GM19043 (cell line): ENCODE measurements at regions not wholly inside any gene's neighbourhood (a gene's known extent, or its start where the extent isn't known, plus 50 kb on each side); places are given as distances from the start of the nearest gene placed in this dataset.
"Not testable (repeated sequence)": the region's sequence is repeated elsewhere in the genome, so short reads cannot be mapped to it uniquely, and the experiment has no call there.

Source experiments
- ATAC-seq: cut with Tn5 transposase; IDR thresholded peaks from one replicate; pipeline ENCODE4 v1.9.1; 2021; ENCODE audit warnings: low read depth; ENCODE audit not compliant: unreplicated experiment

DNA sequence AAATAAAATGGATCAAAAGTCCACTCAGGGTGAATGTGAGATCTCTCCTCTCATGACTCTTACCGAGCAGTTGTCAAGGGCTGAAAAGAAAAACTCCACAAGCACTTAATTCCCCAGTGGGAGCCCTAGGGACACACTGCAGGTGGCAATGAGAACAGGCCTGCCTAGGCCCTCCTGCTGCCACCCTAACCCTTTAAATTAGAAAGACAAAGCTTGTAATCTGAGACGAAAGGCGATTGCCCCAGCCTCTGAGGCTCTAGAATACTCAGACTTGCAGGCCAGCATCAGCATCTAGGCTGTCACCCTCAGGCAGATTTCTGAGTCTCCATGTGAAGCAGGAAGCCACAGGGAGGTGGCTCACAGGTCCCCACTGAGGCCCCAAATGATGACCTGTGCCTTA is 457.0 kb upstream of the MYT1L start:
- ATAC-seq: no peak

- ATAC-seq: no peak
Observed at GRCh38 chr2:2787301-2787907, 456.3 kb upstream of the MYT1L start.

DNA sequence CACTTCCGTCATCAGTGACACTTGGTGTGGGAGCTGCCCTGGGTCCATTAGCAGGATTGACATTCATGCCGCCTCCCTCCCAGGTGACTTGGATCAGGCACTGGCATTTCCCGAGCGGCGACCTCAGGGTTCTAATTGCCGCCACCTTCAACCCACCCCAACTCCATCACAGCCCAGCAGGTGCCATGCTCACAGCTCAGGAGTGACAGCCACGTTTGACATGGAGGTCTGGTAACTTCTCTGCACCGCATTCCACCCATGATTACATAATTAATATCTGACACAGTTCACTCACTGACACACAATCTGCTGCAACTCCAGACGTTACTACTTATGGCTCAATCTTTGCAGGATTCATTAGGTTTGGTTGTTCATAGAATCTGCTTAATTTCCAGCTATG is 450.9 kb upstream of the MYT1L start:
- no peak for ATAC-seq

GRCh38 chr2:2779727-2780126 is 448.7 kb upstream of the MYT1L start:
- no peak for ATAC-seq

GRCh38 chr2:2777876-2778275 is 446.8 kb upstream of the MYT1L start:
- no peak for ATAC-seq

- no peak for ATAC-seq
Observed at GRCh38 chr2:2777213-2777612, 446.1 kb upstream of the MYT1L start.

DNA sequence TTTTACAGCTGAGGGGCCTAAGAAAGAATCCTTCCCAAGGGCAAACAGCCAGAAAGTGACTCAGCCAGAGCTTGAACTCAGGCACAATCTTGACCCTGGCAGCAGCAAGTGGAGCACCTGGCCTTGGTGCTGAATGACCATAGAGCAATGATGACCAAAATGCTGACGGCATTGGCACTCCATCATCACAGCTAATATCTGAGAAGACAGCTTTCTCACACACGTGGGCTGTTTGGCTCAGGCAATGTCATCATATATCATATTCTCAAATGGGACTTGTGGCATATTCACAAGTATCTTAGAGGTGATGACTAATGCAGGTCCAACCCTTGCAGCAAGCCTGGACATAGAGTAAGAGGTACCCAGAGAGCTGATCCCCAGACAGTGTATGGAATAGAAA is 443.9 kb upstream of the MYT1L start:
- ATAC-seq: no peak

DNA sequence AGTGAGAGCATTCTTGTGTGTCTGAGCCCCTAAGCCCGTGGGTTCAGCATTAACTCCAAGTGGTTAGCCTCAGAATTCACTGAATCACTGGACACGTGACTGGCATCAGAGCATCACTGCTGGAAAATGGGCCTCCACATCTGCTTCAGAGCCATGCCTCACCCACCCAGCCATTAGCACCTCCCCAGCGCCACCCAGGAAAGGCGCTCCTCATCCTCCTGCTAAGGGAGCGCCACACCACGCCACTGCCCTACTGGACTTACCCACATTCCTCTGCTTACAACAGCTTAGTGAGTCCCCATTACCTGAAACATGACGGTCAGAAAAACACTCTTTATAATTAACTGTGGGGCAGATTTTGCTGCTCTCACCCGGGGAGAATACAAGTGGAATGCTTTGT is 442.6 kb upstream of the MYT1L start:
- no peak for ATAC-seq

- ATAC-seq: not testable (repeated sequence)
Observed at GRCh38 chr2:2773080-2773479, 442.0 kb upstream of the MYT1L start.

DNA sequence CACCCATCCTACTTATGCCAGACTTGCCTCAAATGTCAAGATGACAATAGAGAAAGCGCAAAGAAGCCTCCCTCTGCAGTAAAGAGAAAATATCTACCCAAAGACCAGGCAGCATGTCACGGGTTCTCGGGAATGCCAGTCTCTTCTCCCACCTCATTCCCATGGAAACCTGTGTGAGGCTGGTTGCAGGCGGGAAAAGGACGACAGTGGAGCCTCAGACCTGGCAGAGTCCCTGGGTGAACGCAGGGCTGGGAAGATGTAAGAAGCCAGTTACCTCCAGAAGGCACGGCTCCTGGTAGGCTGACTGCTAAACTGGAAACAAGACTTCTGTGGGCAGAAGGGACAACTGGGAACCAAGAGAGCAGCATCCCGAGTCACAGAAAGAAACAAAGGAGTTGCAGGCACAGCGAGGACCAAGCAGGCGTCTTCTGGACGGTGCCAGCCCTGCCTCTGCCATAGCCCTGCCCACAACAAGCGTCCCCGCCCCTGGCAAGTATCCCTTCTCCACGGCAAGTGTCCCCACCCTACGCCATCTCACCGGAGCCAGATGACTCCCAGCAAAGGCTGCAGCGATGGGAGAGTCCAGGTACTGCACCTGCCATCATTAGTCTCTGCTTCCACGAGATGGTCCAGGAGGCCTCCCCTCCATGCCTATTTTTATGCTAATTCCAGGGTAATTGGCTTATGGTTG is 440.8 kb upstream of the MYT1L start:
- ATAC-seq: no peak

GRCh38 chr2:2769481-2770431 is 438.7 kb upstream of the MYT1L start:
- ATAC-seq: no peak

GRCh38 chr2:2768476-2768875 is 437.4 kb upstream of the MYT1L start:
- no peak for ATAC-seq

GRCh38 chr2:2767837-2768236 is 436.8 kb upstream of the MYT1L start:
- no peak for ATAC-seq

GRCh38 chr2:2765839-2766495 is 434.9 kb upstream of the MYT1L start:
- ATAC-seq: no peak

- ATAC-seq: no peak
Observed at GRCh38 chr2:2765176-2765800, 434.2 kb upstream of the MYT1L start.

DNA sequence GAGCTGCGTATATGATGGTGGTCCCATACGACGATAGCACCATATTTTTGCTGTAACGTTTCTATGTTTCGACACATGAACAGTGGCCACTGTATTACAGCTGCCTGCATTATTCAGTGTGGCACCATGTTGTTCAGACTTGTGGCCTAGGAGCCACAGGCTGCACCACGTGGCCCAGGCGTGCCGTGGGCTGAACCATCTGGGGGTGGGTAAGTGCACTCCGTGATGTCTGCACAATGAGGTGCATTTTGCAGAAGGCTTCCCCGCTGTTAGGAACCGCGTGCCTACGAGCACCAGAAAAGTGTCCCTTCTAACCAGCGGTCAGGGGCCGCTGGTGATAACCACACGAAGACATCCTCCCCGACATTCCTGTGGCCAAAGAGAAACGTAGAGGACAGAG is 433.7 kb upstream of the MYT1L start:
- ATAC-seq: no peak

- no peak for ATAC-seq
Observed at GRCh38 chr2:2764001-2764355, 432.9 kb upstream of the MYT1L start.

DNA sequence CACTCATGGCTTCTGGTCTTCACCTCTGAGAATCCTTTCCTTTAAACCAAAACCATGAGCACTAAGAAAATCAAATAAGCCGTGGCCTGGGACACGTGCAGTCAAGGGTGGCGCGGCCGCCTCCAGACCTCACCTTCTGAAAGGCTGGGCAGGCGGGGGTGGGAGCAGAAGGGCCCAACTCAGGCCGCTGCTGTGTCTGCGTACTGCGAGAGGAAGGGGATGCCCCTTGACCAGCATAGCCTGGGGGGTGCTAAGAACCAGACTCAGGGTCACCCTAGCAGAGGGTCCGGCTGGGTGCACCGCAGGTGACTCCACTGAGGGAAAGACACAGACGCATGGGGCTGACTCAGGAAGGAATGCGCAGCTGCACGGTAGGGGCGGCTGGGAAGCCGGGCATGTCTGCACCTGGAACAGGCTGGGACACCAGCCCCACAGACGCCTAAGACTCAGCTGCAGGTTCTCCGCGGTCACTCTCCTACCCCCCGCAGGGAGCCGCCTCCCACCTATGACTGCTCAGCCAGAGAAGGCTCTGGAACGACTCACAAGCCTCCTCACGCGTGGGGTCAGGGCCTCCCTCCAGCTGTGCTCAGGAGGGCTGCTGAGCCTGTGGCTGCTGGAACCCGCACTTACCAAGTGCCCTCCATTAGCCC is 432.4 kb upstream of the MYT1L start:
- ATAC-seq: no peak

- no peak for ATAC-seq
Observed at GRCh38 chr2:2762913-2763312, 431.8 kb upstream of the MYT1L start.
